ENCODE measurements at regions not wholly inside any gene's neighbourhood (a gene's known extent, or its start where the extent isn't known, plus 50 kb on each side); places are given as distances from the start of the nearest gene placed in this dataset.
"Not testable (repeated sequence)": the region's sequence is repeated elsewhere in the genome, so short reads cannot be mapped to it uniquely, and the experiment has no call there.

- TF ChIP-seq POLR2A, CTCF (IDR thresholded peaks at IDR 0.05): not testable (repeated sequence)
Observed at GRCh38 chr10:33771856-33772255, 437.4 kb upstream of the NRP1 start.
